ENCODE measurements at regions not wholly inside any gene's neighbourhood (a gene's known extent, or its start where the extent isn't known, plus 50 kb on each side); places are given as distances from the start of the nearest gene placed in this dataset.

GRCh38 chr9:90240541-90240940, 402.1 kb downstream of the DIRAS2 start:
- no peak for DNase-seq (ENCODE audit: low read depth)

GRCh38 chr9:90245661-90246060, 397.0 kb downstream of the DIRAS2 start:
- DNase-seq (ENCODE audit: low read depth) = no peak

- no peak for DNase-seq (ENCODE audit: low read depth)
Measured at GRCh38 chr9:90249094-90249493, 393.5 kb downstream of the DIRAS2 start.

- no peak for DNase-seq (ENCODE audit: low read depth)
Measured at GRCh38 chr9:90251316-90251715, 391.3 kb downstream of the DIRAS2 start.

GRCh38 chr9:90256345-90256744, 386.3 kb downstream of the DIRAS2 start:
- DNase-seq (ENCODE audit: low read depth) = no peak

- DNase-seq (ENCODE audit: low read depth) = no peak
Measured at GRCh38 chr9:90259311-90260246, 383.0 kb downstream of the DIRAS2 start.

- DNase-seq (ENCODE audit: low read depth) = no peak
Measured at GRCh38 chr9:90261698-90262097, 380.9 kb downstream of the DIRAS2 start.

- no peak for DNase-seq (ENCODE audit: low read depth)
Measured at GRCh38 chr9:90268613-90269012, 374.0 kb downstream of the DIRAS2 start.

- DNase-seq (ENCODE audit: low read depth) = no peak
Measured at GRCh38 chr9:90271707-90272106, 370.9 kb downstream of the DIRAS2 start.

GRCh38 chr9:90274725-90275124, 367.9 kb downstream of the DIRAS2 start:
- no peak for DNase-seq (ENCODE audit: low read depth)

- no peak for DNase-seq (ENCODE audit: low read depth)
Measured at GRCh38 chr9:90285946-90286345, 356.7 kb downstream of the DIRAS2 start.

- no peak for DNase-seq (ENCODE audit: low read depth)
Measured at GRCh38 chr9:90287567-90288274, 354.9 kb downstream of the DIRAS2 start.

- DNase-seq (ENCODE audit: low read depth) = no peak
Measured at GRCh38 chr9:90288275-90288639, 354.4 kb downstream of the DIRAS2 start.

GRCh38 chr9:90290716-90291485, 351.7 kb downstream of the DIRAS2 start:
- DNase-seq (ENCODE audit: low read depth) = no peak

GRCh38 chr9:90296539-90296938, 346.1 kb downstream of the DIRAS2 start:
- DNase-seq (ENCODE audit: low read depth) = no peak

- DNase-seq (ENCODE audit: low read depth) = no peak
Measured at GRCh38 chr9:90299968-90300367, 342.7 kb downstream of the DIRAS2 start.

GRCh38 chr9:90300611-90301276, 341.9 kb downstream of the DIRAS2 start:
- DNase-seq (ENCODE audit: low read depth) = no peak

- DNase-seq (ENCODE audit: low read depth) = no peak
Measured at GRCh38 chr9:90301277-90301653, 341.4 kb downstream of the DIRAS2 start.

- DNase-seq (ENCODE audit: low read depth) = no peak
Measured at GRCh38 chr9:90303655-90304054, 339.0 kb downstream of the DIRAS2 start.

- no peak for DNase-seq (ENCODE audit: low read depth)
Measured at GRCh38 chr9:90306158-90306557, 336.5 kb downstream of the DIRAS2 start.

GRCh38 chr9:90307167-90307833, 335.3 kb downstream of the DIRAS2 start:
- DNase-seq (ENCODE audit: low read depth) = no peak
